GM03348 (cell line): ENCODE measurements at regions not wholly inside any gene's neighbourhood (a gene's known extent, or its start where the extent isn't known, plus 50 kb on each side); places are given as distances from the start of the nearest gene placed in this dataset.
A peak's percentile ranks its signal among the peaks of the same experiment; 100 is the strongest.
"Not testable (repeated sequence)": the region's sequence is repeated elsewhere in the genome, so short reads cannot be mapped to it uniquely, and the experiment has no call there.

Experiments used
- DNase-seq: peaks from one replicate; pipeline ENCODE4 v3.0.0; 2012; ENCODE audit warnings: low spot score

- DNase-seq = no peak
Observed at GRCh38 chr6:15769511-15770018, 106.7 kb upstream of the DTNBP1 start.

GRCh38 chr6:15768999-15769398 lies 106.2 kb upstream of the DTNBP1 start:
- DNase-seq = no peak

- DNase-seq = no peak
Observed at GRCh38 chr6:15763837-15764236, 101.0 kb upstream of the DTNBP1 start.

- no peak for DNase-seq
Observed at GRCh38 chr6:15763364-15763763, 100.5 kb upstream of the DTNBP1 start.

GRCh38 chr6:15761045-15761502 lies 98.2 kb upstream of the DTNBP1 start:
- DNase-seq = no peak

GRCh38 chr6:15758631-15759215 lies 95.9 kb upstream of the DTNBP1 start:
- no peak for DNase-seq

GRCh38 chr6:15755526-15755925 lies 92.7 kb upstream of the DTNBP1 start:
- peak; percentile 67 for DNase-seq

GRCh38 chr6:15754706-15755079 lies 91.9 kb upstream of the DTNBP1 start:
- no peak for DNase-seq

GRCh38 chr6:15754035-15754705 lies 91.3 kb upstream of the DTNBP1 start:
- peak; percentile 34 for DNase-seq

- DNase-seq = no peak
Observed at GRCh38 chr6:15752820-15753219, 90.0 kb upstream of the DTNBP1 start.

GRCh38 chr6:15751721-15752350 lies 89.0 kb upstream of the DTNBP1 start:
- no peak for DNase-seq

GRCh38 chr6:15748341-15748740 lies 85.5 kb upstream of the DTNBP1 start:
- DNase-seq = no peak

- DNase-seq = no peak
Observed at GRCh38 chr6:15747354-15747883, 84.6 kb upstream of the DTNBP1 start.

- DNase-seq = no peak
Observed at GRCh38 chr6:15745781-15746180, 83.0 kb upstream of the DTNBP1 start.

- DNase-seq = no peak
Observed at GRCh38 chr6:15744818-15745402, 82.1 kb upstream of the DTNBP1 start.

- DNase-seq = not testable (repeated sequence)
Observed at GRCh38 chr6:15742013-15742412, 79.2 kb upstream of the DTNBP1 start.

GRCh38 chr6:15741405-15741804 lies 78.6 kb upstream of the DTNBP1 start:
- DNase-seq = no peak

- no peak for DNase-seq
Observed at GRCh38 chr6:15739867-15740266, 77.0 kb upstream of the DTNBP1 start.

- DNase-seq = no peak
Observed at GRCh38 chr6:15739353-15739752, 76.5 kb upstream of the DTNBP1 start.

GRCh38 chr6:15738195-15738594 lies 75.4 kb upstream of the DTNBP1 start:
- not testable (repeated sequence) for DNase-seq

GRCh38 chr6:15736297-15736696 lies 73.5 kb upstream of the DTNBP1 start:
- no peak for DNase-seq

- no peak for DNase-seq
Observed at GRCh38 chr6:15735567-15736265, 72.9 kb upstream of the DTNBP1 start.
